Nephron (organoid): ENCODE measurements at regions not wholly inside any gene's neighbourhood (a gene's known extent, or its start where the extent isn't known, plus 50 kb on each side); places are given as distances from the start of the nearest gene placed in this dataset.

Experiments
- H3K27ac Mint-ChIP-seq, 3 experiments: 2 replicates each; pipeline ENCODE4 v1.8.0; 2020; ENCODE audit warnings: mixed read lengths in 3 of 3, mild to moderate bottlenecking in 2 of 3, moderate library complexity in 1 of 3
- H3K27me3 Mint-ChIP-seq: 2 replicates; pipeline ENCODE4 v1.8.0; 2021; ENCODE audit warnings: low read depth, mild to moderate bottlenecking, moderate library complexity, mixed read lengths
- H3K36me3 Mint-ChIP-seq: 2 replicates; pipeline ENCODE4 v1.8.0; 2020; ENCODE audit warnings: low read depth, mixed read lengths
- H3K4me1 Mint-ChIP-seq: 2 replicates; pipeline ENCODE4 v1.8.0; 2020; ENCODE audit warnings: mixed read lengths
- H3K4me3 Mint-ChIP-seq, 3 experiments: 2 replicates each; pipeline ENCODE4 v1.8.0; 2020; ENCODE audit warnings: mild to moderate bottlenecking in 3 of 3, mixed read lengths in 3 of 3, moderate library complexity in 2 of 3
- H3K9me3 Mint-ChIP-seq: 2 replicates; pipeline ENCODE4 v1.8.0; 2020; ENCODE audit warnings: mixed read lengths
- TF ChIP-seq, protein P1 (sequence below), 3 experiments: fragments of 200-600 bp; sonication (generic); IDR thresholded peaks; one replicate each; pipeline ENCODE4 v1.5.0; 2021; ENCODE audit warnings: antibody characterized with exemption in 3 of 3; ENCODE audit not compliant: unreplicated experiment in 3 of 3

DNA sequence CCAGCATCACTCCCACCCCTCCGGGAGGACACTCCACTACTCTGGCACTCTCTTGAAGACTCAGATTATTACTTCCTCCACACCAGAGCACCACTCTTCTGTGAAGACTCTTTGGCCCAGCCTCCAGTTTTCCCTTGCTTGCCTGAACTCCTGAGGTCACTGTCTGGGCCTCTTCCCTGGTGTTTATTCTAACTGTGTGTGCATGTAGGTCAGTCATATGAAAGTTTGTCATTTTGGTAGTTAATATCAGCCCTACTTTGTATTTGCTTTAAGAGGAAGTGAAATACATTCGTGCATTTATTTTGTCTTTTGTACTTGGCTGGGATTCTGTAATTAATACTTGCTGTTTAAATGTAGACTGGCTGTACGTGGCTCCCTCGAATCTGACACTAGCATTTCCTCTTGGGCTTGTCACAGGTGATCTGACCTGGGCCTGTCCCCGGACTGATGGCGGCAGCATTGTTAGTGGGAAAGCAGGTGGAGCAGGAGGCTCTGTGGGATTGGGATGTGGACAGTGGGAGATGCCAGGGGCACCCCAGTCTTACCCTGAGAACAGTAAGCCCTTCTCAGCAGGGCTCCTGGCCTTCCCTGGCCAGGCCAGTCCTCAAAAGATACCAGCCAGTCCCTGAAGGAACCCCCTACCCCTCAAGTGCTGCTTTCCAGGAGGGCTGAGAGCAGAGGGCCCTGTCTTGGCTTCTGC, 350.5 kb downstream of the CDC5L start:
- Mint-ChIP-seq H3K27ac (peak overlapping the region; percentile 47 to 93 (median 52)), H3K36me3 (no peaks in the 10 kb centered on the region), H3K9me3 (no peaks in the 10 kb centered on the region), H3K4me3 (no peak overlapping the region), H3K4me1 (peaks cover 46% of the 10 kb centered on the region), H3K27me3 (peaks cover 19% of the 10 kb centered on the region)
- TF ChIP-seq, protein P1, sequence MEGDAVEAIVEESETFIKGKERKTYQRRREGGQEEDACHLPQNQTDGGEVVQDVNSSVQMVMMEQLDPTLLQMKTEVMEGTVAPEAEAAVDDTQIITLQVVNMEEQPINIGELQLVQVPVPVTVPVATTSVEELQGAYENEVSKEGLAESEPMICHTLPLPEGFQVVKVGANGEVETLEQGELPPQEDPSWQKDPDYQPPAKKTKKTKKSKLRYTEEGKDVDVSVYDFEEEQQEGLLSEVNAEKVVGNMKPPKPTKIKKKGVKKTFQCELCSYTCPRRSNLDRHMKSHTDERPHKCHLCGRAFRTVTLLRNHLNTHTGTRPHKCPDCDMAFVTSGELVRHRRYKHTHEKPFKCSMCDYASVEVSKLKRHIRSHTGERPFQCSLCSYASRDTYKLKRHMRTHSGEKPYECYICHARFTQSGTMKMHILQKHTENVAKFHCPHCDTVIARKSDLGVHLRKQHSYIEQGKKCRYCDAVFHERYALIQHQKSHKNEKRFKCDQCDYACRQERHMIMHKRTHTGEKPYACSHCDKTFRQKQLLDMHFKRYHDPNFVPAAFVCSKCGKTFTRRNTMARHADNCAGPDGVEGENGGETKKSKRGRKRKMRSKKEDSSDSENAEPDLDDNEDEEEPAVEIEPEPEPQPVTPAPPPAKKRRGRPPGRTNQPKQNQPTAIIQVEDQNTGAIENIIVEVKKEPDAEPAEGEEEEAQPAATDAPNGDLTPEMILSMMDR (IDR thresholded peaks at IDR 0.05; ENCODE audit: unreplicated experiment in 3 of 3) = no peak

DNA sequence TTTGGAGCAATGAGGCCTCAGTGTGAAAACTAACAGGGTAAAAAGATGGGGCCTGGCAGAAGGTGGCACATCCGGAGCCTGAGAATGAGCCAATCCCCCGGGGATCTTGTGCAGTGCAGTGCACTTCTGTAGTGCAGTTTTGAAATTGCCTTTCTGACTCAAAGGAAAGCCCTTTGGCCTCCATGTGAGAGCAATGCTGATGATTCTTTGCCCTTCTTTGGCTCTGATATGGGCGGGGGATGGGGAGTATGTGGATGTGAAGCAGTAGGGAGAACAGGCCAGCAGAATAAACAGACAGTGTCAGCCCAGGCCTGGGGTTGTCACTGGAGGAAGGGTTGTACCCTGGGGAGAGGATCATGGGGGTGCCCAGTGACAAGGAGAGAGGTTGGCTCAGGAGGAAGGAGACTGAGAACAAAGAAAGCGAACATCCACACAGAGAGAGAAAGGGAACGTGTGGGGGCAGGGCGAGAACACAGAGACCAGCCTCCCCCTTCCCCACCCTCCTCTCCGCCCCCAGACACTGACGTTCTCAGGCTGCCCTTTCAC, 351.2 kb downstream of the CDC5L start:
- no peaks in the 10 kb centered on the region for H3K9me3 Mint-ChIP-seq
- peaks cover 45% of the 10 kb centered on the region for H3K4me1 Mint-ChIP-seq
- H3K27ac Mint-ChIP-seq = peak overlapping the region; percentile 2 to 93 (median 78)
- H3K27me3 Mint-ChIP-seq = peaks cover 19% of the 10 kb centered on the region
- H3K4me3 Mint-ChIP-seq = peak overlapping the region in 2 of 3 experiments; percentile 10 to 45
- TF ChIP-seq, protein P1 (IDR thresholded peaks at IDR 0.05; ENCODE audit: unreplicated experiment in 3 of 3) = no peak
- no peaks in the 10 kb centered on the region for H3K36me3 Mint-ChIP-seq

DNA sequence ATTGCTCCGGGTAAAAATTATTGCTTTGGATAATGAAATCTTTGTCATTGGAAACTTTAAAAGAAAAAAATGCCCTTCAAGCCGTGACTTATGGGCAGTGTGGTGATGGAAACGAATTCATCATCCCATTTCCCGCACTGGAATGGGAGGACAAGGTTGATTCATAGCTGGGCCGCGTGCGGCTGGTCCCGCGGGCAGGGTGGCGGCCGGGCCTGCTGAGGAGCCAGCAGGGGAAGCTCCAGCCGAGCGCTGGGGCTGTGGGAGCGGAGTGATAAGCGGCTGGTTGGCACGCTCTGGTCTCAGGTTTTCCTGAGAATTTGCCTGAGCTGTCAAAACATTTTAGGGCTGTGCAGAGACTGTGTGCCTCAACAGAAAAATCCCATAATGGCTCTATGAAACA, 351.7 kb downstream of the CDC5L start:
- Mint-ChIP-seq H3K36me3 (no peaks in the 10 kb centered on the region), H3K9me3 (peaks cover 2% of the 10 kb centered on the region), H3K27ac (peak overlapping the region; percentile 2 to 93 (median 78)), H3K4me1 (peaks cover 40% of the 10 kb centered on the region), H3K4me3 (no peak overlapping the region), H3K27me3 (peaks cover 19% of the 10 kb centered on the region)
- TF ChIP-seq, protein P1 (IDR thresholded peaks at IDR 0.05; ENCODE audit: unreplicated experiment in 3 of 3) = no peak

DNA sequence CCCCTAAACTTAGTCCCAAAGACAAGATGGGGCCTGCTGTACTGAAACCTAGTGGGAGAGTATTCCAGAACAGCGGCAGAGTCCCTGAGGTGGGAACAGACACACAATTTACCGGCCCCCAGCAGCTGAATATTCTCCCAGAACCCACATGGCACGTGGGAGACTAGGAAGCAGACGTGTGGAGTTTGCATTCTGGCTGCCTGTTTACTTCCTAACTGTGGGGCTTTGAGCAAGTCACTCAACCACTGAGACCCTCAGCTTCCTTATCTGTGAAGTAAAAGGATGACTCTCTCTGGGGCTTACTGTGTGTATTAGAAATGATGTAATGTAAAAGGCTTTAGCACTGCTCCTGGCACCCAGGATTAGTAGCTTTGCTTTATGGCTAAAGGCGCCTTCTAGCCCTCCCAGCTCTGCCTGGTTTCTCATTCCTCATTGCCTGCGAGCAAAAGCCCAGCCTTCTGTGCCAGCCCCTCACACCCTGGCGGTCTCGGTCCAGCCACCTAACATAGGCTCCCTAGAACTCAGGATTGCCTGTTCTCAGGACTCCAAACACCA, 353.1 kb downstream of the CDC5L start:
- Mint-ChIP-seq H3K4me3 (no peak overlapping the region), H3K4me1 (peaks cover 28% of the 10 kb centered on the region), H3K27ac (no peak overlapping the region), H3K27me3 (peaks cover 20% of the 10 kb centered on the region), H3K36me3 (no peaks in the 10 kb centered on the region), H3K9me3 (peaks cover 8% of the 10 kb centered on the region)
- TF ChIP-seq, protein P1 (IDR thresholded peaks at IDR 0.05; ENCODE audit: unreplicated experiment in 3 of 3) = no peak

DNA sequence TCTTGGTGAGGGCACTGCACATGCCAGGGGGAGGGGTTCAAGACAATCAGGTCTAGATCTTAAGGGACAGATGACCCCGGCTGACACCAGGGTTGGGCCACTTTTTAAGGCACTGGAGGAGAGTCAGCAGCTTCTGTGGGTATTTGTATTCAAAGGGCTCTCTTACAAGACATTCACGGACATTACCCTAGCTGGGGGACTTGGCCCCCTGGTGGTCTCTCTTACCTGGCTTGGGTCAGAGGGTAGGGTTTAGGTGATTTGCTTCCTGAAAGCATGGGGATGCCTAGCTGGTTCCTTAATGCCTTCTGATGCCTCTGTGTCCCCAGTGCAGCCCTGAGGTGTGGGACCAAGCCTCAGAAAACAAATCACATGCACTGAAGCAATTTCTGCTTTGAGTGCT, 354.7 kb downstream of the CDC5L start:
- TF ChIP-seq, protein P1 (IDR thresholded peaks at IDR 0.05; ENCODE audit: unreplicated experiment in 3 of 3) = no peak
- H3K27me3 Mint-ChIP-seq = peaks cover 25% of the 10 kb centered on the region
- peaks cover 8% of the 10 kb centered on the region for H3K9me3 Mint-ChIP-seq
- H3K36me3 Mint-ChIP-seq = no peaks in the 10 kb centered on the region
- H3K4me3 Mint-ChIP-seq = no peak overlapping the region
- no peak overlapping the region for H3K27ac Mint-ChIP-seq
- peaks cover 19% of the 10 kb centered on the region for H3K4me1 Mint-ChIP-seq
